Spleen (tissue), 11 donors: ENCODE measurements at regions not wholly inside any gene's neighbourhood (a gene's known extent, or its start where the extent isn't known, plus 50 kb on each side); places are given as distances from the start of the nearest gene placed in this dataset.

ENCODE experiments used
- DNase-seq: peaks from one replicate; pipeline ENCODE4 v3.0.0-alpha.2; 2020
- H3K27ac ChIP-seq, 8 donors: fragments of 200-600 bp; sonication (generic) in 7 of 8; 1 replicate in 4 of 8; 2 replicates in 4 of 8; pipeline versions ENCODE4 v1.5.0 to v1.8.0; 2016 to 2021; ENCODE audit warnings: inconsistent platforms in 4 of 8, mild to moderate bottlenecking in 4 of 8, moderate library complexity in 1 of 8
- H3K27me3 ChIP-seq, 7 donors: fragments of 200-600 bp; sonication (generic) in 6 of 7; replicated peaks in 1 of 7; 1 replicate in 4 of 7; 2 replicates in 3 of 7; pipeline versions ENCODE4 v1.5.0 to v1.8.0; 2016 to 2021; ENCODE audit warnings: inconsistent platforms in 3 of 7, mild to moderate bottlenecking in 1 of 7
- H3K36me3 ChIP-seq, 6 donors: fragments of 200-600 bp; sonication (generic) in 5 of 6; 1 replicate in 4 of 6; 2 replicates in 2 of 6; pipeline versions ENCODE4 v1.5.0 to v1.8.0; 2016 to 2021; ENCODE audit warnings: inconsistent platforms in 2 of 6
- H3K4me1 ChIP-seq, 6 donors: fragments of 200-600 bp; sonication (generic) in 5 of 6; 1 replicate in 3 of 6; 2 replicates in 3 of 6; pipeline versions ENCODE4 v1.5.0 to v1.8.0; 2016 to 2021; ENCODE audit warnings: inconsistent platforms in 3 of 6
- H3K4me3 ChIP-seq, 8 donors: fragments of 200-600 bp; sonication (generic) in 7 of 8; 1 replicate in 4 of 8; 2 replicates in 4 of 8; pipeline versions ENCODE4 v1.5.0 to v1.8.0; 2016 to 2021; ENCODE audit warnings: inconsistent platforms in 4 of 8, mild to moderate bottlenecking in 4 of 8, moderate library complexity in 2 of 8
- H3K9me3 ChIP-seq, 8 donors: fragments of 200-600 bp; sonication (generic) in 7 of 8; 1 replicate in 4 of 8; 2 replicates in 4 of 8; pipeline versions ENCODE4 v1.5.0 to v1.8.0; 2016 to 2021; ENCODE audit warnings: inconsistent platforms in 4 of 8
- CTCF ChIP-seq, 11 experiments: fragments of 200-600 bp in 7 of 11; fragments of 450-650 bp in 4 of 11; sonication (generic) in 4 of 11; IDR thresholded peaks in 8 of 11; conservative IDR thresholded peaks in 3 of 11; 1 replicate in 7 of 11; 2 replicates in 4 of 11; pipeline versions ENCODE4 v1.4.0 to v1.8.0; 2016 to 2021; ENCODE audit warnings: antibody characterized with exemption in 11 of 11, inconsistent platforms in 4 of 11, mild to moderate bottlenecking in 1 of 11
- POLR2A ChIP-seq, 3 donors: fragments of 450-650 bp; IDR thresholded peaks; one replicate each; pipeline ENCODE4 v1.5.1; 2017; ENCODE audit warnings: antibody characterized with exemption in 3 of 3, mild to moderate bottlenecking in 1 of 3
- POLR2AphosphoS5 ChIP-seq, 3 donors: sonication (generic); formaldehyde crosslinking; IDR thresholded peaks; one replicate each; pipeline ENCODE4 v1.5.1; 2017; ENCODE audit warnings: antibody characterized with exemption in 3 of 3
- WGBS, 5 donors: extraction: QIAGEN DNeasy Blood & Tissue Kit in 3 of 5; methylation state at CpG; one replicate each; pipeline versions ENCODE4 v1.1.5 to v1.1.7; 2013 to 2018; 5-methylcytosine and 5-hydroxymethylcytosine counted together
- intact Hi-C: fragments of 100-400 bp; cut with DNase I; formaldehyde crosslinking; loops from one replicate; pipeline ENCODE4 v1.15.0; 2023; ENCODE audit warnings: low total_unique reads
- donor health status: healthy with polysubstance abuse.
- donor health status: DM: no; HTN: no; CAD: no; lungs with moderate emphysema.
- donor health status: DM: no; HTN: no; CAD: no.
- donor health status: Bipolar disorder and iron deficiency.
- donor health status: healthy.
- donor health status: DM: no; HTN: no; CAD: no.
- donor health status: DM: yes; HTN: yes; CAD: no.

- Histone ChIP-seq H3K27ac (no peak overlapping the region), H3K4me3 (no peak overlapping the region), H3K36me3 (no peaks in the 10 kb centered on the region), H3K9me3 (no peaks in the 10 kb centered on the region), H3K27me3 (peaks cover 0 to 4% (median 0%) of the 10 kb centered on the region in 7 donors), H3K4me1 (no peaks in the 10 kb centered on the region)
- intact Hi-C loops, result no loop called here
- TF ChIP-seq POLR2AphosphoS5 (IDR thresholded peaks at IDR 0.05) (no peak), POLR2A (IDR thresholded peaks at IDR 0.05) (no peak), CTCF (IDR thresholded peaks at IDR 0.05 in 8 of 11, conservative IDR thresholded peaks at IDR 0.05 in 3 of 11) (no peak)
- 71 to 86% (median 79%) methylated on average over 3 of the region's 3 CpGs for WGBS, 5 donors
- no peak for DNase-seq
These were observed 338.2 kb upstream of the PITX2 start for GRCh38 chr4:110961066-110961465.

- H3K4me1 ChIP-seq, result no peaks in the 10 kb centered on the region
- intact Hi-C loops, result no loop called here
- TF ChIP-seq POLR2AphosphoS5 (IDR thresholded peaks at IDR 0.05) (no peak), POLR2A (IDR thresholded peaks at IDR 0.05) (no peak), CTCF (IDR thresholded peaks at IDR 0.05 in 8 of 11, conservative IDR thresholded peaks at IDR 0.05 in 3 of 11) (no peak)
- DNase-seq, result no peak
- H3K4me3 ChIP-seq, result no peak overlapping the region
- peaks cover 0 to 4% (median 0%) of the 10 kb centered on the region in 7 donors for H3K27me3 ChIP-seq
- WGBS, 5 donors, result 75 to 85% (median 80%) methylated on average over 3 of the region's 3 CpGs
- H3K9me3 ChIP-seq, result no peaks in the 10 kb centered on the region
- no peak overlapping the region for H3K27ac ChIP-seq
- H3K36me3 ChIP-seq, result no peaks in the 10 kb centered on the region
These were observed 339.7 kb upstream of the PITX2 start for GRCh38 chr4:110962616-110963015.

GRCh38 chr4:110963662-110964280 lies 340.9 kb upstream of the PITX2 start:
- DNase-seq, result no peak
- Histone ChIP-seq H3K27me3 (peaks cover 0 to 4% (median 0%) of the 10 kb centered on the region in 7 donors), H3K4me1 (no peaks in the 10 kb centered on the region), H3K4me3 (no peak overlapping the region), H3K36me3 (no peaks in the 10 kb centered on the region), H3K27ac (no peak overlapping the region), H3K9me3 (no peaks in the 10 kb centered on the region)
- TF ChIP-seq POLR2AphosphoS5 (IDR thresholded peaks at IDR 0.05), result no peak
- intact Hi-C loops, result no loop called here
- 72 to 77% (median 74%) methylated on average over 11 of the region's 11 CpGs for WGBS, 5 donors

GRCh38 chr4:110967936-110968335 lies 345.1 kb upstream of the PITX2 start:
- no peak overlapping the region for H3K4me3 ChIP-seq
- H3K27me3 ChIP-seq, result no peaks in the 10 kb centered on the region
- intact Hi-C loops, result no loop called here
- H3K9me3 ChIP-seq, result no peaks in the 10 kb centered on the region
- no peaks in the 10 kb centered on the region for H3K4me1 ChIP-seq
- H3K27ac ChIP-seq, result no peak overlapping the region
- H3K36me3 ChIP-seq, result no peaks in the 10 kb centered on the region
- no peak for TF ChIP-seq POLR2AphosphoS5 (IDR thresholded peaks at IDR 0.05)
- no peak for TF ChIP-seq POLR2A (IDR thresholded peaks at IDR 0.05)
- no peak for TF ChIP-seq CTCF (IDR thresholded peaks at IDR 0.05 in 8 of 11, conservative IDR thresholded peaks at IDR 0.05 in 3 of 11)
- 74 to 93% (median 85%) methylated on average over 1 of the region's 1 CpG for WGBS, 5 donors
- no peak for DNase-seq

GRCh38 chr4:110970642-110971041 lies 347.8 kb upstream of the PITX2 start:
- 4 to 12% (median 6%) methylated on average over 3 of the region's 3 CpGs for WGBS, 5 donors
- no peaks in the 10 kb centered on the region for H3K4me1 ChIP-seq
- H3K9me3 ChIP-seq, result no peaks in the 10 kb centered on the region
- intact Hi-C loops, result no loop called here
- no peak overlapping the region for H3K4me3 ChIP-seq
- no peaks in the 10 kb centered on the region for H3K27me3 ChIP-seq
- TF ChIP-seq POLR2A (IDR thresholded peaks at IDR 0.05) (no peak), POLR2AphosphoS5 (IDR thresholded peaks at IDR 0.05) (no peak), CTCF (IDR thresholded peaks at IDR 0.05 in 8 of 11, conservative IDR thresholded peaks at IDR 0.05 in 3 of 11) (no peak)
- H3K36me3 ChIP-seq, result no peaks in the 10 kb centered on the region
- DNase-seq, result no peak
- H3K27ac ChIP-seq, result no peak overlapping the region
